BE2C (cell line): ENCODE measurements at regions not wholly inside any gene's neighbourhood (a gene's known extent, or its start where the extent isn't known, plus 50 kb on each side); places are given as distances from the start of the nearest gene placed in this dataset.
"Not testable (repeated sequence)": the region's sequence is repeated elsewhere in the genome, so short reads cannot be mapped to it uniquely, and the experiment has no call there.

Experiments
- DNase-seq: peaks from one replicate; pipeline ENCODE4 v3.0.0-alpha.2; 2020
- H3K27me3 ChIP-seq: fragments of 250-450 bp; sonication (Bioruptor Pico); 2 replicates; pipeline ENCODE4 v1.5.1; 2020; ENCODE audit warnings: mild to moderate bottlenecking
- H3K36me3 ChIP-seq: fragments of 250-450 bp; sonication (Bioruptor Pico); 2 replicates; pipeline ENCODE4 v1.5.1; 2020; ENCODE audit warnings: mild to moderate bottlenecking
- H3K4me1 ChIP-seq: fragments of 250-450 bp; sonication (Bioruptor Pico); 2 replicates; pipeline ENCODE4 v1.5.1; 2020
- H3K4me3 ChIP-seq: 2 replicates; pipeline ENCODE4 v1.5.1; 2011; ENCODE audit warnings: low read depth, low read length
- H3K9me3 ChIP-seq: fragments of 250-450 bp; sonication (Bioruptor Pico); 2 replicates; pipeline ENCODE4 v1.5.1; 2020
- CTCF ChIP-seq: IDR thresholded peaks from 2 replicates; pipeline ENCODE4 v1.5.1; 2012; ENCODE audit warnings: mild to moderate bottlenecking, low read depth, low read length

GRCh38 chr10:81428456-81429134 lies 446.4 kb upstream of the NRG3 start:
- Histone ChIP-seq H3K9me3 (no peaks in the 10 kb centered on the region), H3K4me1 (no peaks in the 10 kb centered on the region), H3K4me3 (no peak overlapping the region), H3K36me3 (no peaks in the 10 kb centered on the region), H3K27me3 (no peaks in the 10 kb centered on the region)
- TF ChIP-seq CTCF = no peak
- DNase-seq = no peak

- H3K36me3 ChIP-seq = no peaks in the 10 kb centered on the region
- no peaks in the 10 kb centered on the region for H3K4me1 ChIP-seq
- TF ChIP-seq CTCF = no peak
- H3K27me3 ChIP-seq = no peaks in the 10 kb centered on the region
- H3K4me3 ChIP-seq = no peak overlapping the region
- no peak for DNase-seq
- no peaks in the 10 kb centered on the region for H3K9me3 ChIP-seq
Measured at GRCh38 chr10:81439445-81439844, 435.5 kb upstream of the NRG3 start.

DNA sequence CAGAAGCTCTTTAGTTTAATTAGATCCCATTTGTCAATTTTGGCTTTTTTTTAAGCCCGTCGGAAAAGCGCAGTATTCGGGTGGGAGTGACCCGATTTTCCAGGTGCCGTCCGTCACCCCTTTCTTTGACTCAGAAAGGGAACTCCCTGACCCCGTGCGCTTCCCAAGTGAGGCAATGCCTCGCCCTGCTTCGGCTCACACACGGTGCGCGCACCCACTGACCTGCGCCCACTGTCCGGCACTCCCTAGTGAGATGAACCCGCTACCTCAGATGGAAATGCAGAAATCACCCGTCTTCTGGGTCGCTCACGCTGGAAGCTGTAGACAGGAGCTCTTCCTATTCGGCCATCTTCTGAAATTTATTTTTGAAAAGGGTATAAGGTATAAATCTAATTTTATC lies 433.4 kb upstream of the NRG3 start:
- H3K4me1 ChIP-seq, H3K4me3 ChIP-seq, H3K36me3 ChIP-seq, H3K27me3 ChIP-seq, DNase-seq, H3K9me3 ChIP-seq: not testable (repeated sequence)

DNA sequence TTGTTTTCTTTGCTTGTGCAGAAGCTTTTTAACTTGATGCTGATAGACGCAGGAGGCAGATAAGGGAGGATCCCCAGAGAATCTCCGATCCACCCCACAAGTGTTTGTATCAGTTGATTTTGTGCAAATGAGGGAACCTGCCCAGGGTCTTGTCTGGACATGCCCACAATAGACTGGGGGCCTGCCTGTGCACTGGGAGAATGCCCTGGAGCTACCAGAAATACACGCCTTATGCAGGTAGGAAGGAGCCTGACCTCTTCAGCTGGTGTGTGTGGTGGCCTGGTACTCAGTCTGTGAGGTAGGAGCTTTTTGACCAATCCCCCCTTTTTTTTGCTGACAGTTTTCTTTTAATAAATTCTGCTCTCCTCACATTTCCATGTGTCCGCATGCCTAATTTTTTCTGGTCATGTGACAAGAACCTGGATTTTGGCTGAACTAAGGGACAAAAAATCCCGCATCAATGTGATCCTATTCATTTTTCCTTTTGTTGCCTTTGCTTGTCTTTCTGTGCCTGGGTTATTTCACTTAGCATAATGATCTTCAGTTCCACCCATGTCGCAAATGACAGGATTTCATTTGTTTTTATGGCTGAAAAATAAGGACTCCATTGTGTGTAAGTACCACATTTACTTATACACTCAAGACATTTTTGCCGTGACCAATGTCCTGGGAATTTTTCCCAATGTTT lies 430.6 kb upstream of the NRG3 start:
- TF ChIP-seq CTCF = no peak
- Histone ChIP-seq H3K36me3 (no peaks in the 10 kb centered on the region), H3K4me3 (no peak overlapping the region), H3K4me1 (no peaks in the 10 kb centered on the region), H3K9me3 (no peaks in the 10 kb centered on the region), H3K27me3 (no peaks in the 10 kb centered on the region)
- no peak for DNase-seq

- Histone ChIP-seq H3K36me3 (no peaks in the 10 kb centered on the region), H3K4me3 (no peak overlapping the region), H3K27me3 (no peaks in the 10 kb centered on the region), H3K9me3 (no peaks in the 10 kb centered on the region), H3K4me1 (no peaks in the 10 kb centered on the region)
- DNase-seq = no peak
- TF ChIP-seq CTCF = no peak
Measured at GRCh38 chr10:81450651-81451050, 424.3 kb upstream of the NRG3 start.

- Histone ChIP-seq H3K4me1 (no peaks in the 10 kb centered on the region), H3K4me3 (no peak overlapping the region), H3K9me3 (no peaks in the 10 kb centered on the region), H3K36me3 (no peaks in the 10 kb centered on the region), H3K27me3 (no peaks in the 10 kb centered on the region)
- no peak for TF ChIP-seq CTCF
- no peak for DNase-seq
Measured at GRCh38 chr10:81472927-81473470, 402.0 kb upstream of the NRG3 start.
